IMR-90 (cell line): ENCODE measurements at regions not wholly inside any gene's neighbourhood (a gene's known extent, or its start where the extent isn't known, plus 50 kb on each side); places are given as distances from the start of the nearest gene placed in this dataset.

Experiments used
- ATAC-seq: fragments of 200-7000 bp; cut with Tn5 transposase; 2 replicates; pipeline ENCODE4 v1.9.1; 2020; ENCODE audit warnings: low read depth, mild to moderate bottlenecking, moderate library complexity
- BruUV-seq: library from RNA; stranded (reverse); fragments of 400-500 nt; replicated peaks from 2 replicates; lab custom pipeline; 2021; lab: Mats Ljungman, UMichigan
- CTCF ChIA-PET: fragments of 300-600 bp; formaldehyde crosslinking; extraction: SDS; loops from one replicate; lab custom pipeline; 2021; ENCODE audit warnings: antibody characterized with exemption; lab: Yijun Ruan, JAX
- POLR2A ChIA-PET: fragments of 300-600 bp; sonication (Branson Sonifier 250); formaldehyde crosslinking; loops from one replicate; lab custom pipeline; 2022; ENCODE audit warnings: antibody characterized with exemption; ENCODE audit not compliant: unreplicated experiment; lab: Charles Lee
- DNase-seq: peaks from one replicate; pipeline ENCODE4 v3.0.0; 2013
- H2AFZ ChIP-seq: replicated peaks from 2 replicates; pipeline ENCODE3; 2013; ENCODE audit warnings: low read length, mild to moderate bottlenecking; ENCODE audit not compliant: poor library complexity
- H2AK5ac ChIP-seq: 2 replicates; pipeline ENCODE4 v1.6.1; 2013; ENCODE audit warnings: low read depth, low read length, inconsistent platforms
- H2AK9ac ChIP-seq: replicated peaks from 2 replicates; pipeline ENCODE3; 2013; ENCODE audit warnings: mild to moderate bottlenecking, low read depth, low read length, moderate library complexity; ENCODE audit not compliant: poor library complexity
- H2BK120ac ChIP-seq: 2 replicates; pipeline ENCODE4 v1.6.1; 2013; ENCODE audit warnings: low read depth, low read length, inconsistent platforms
- H2BK15ac ChIP-seq: 3 replicates; pipeline ENCODE4 v1.6.1; 2013; ENCODE audit warnings: low read depth, low read length, inconsistent platforms
- H2BK20ac ChIP-seq: 2 replicates; pipeline ENCODE4 v1.6.1; 2013; ENCODE audit warnings: low read depth, mild to moderate bottlenecking, inconsistent platforms, low read length, moderate library complexity
- H2BK5ac ChIP-seq: 2 replicates; pipeline ENCODE4 v1.6.1; 2013; ENCODE audit warnings: mild to moderate bottlenecking, low read depth, low read length, inconsistent platforms; ENCODE audit not compliant: poor library complexity, severe bottlenecking
- H3K14ac ChIP-seq: replicated peaks from 2 replicates; pipeline ENCODE4 v1.6.1; 2013; ENCODE audit warnings: low read depth, low read length, inconsistent platforms
- H3K18ac ChIP-seq: 2 replicates; pipeline ENCODE4 v1.6.1; 2013; ENCODE audit warnings: low read depth, low read length, control low read depth
- H3K23ac ChIP-seq: 2 replicates; pipeline ENCODE4 v1.6.1; 2013; ENCODE audit warnings: low read depth, low read length, inconsistent platforms
- H3K27ac ChIP-seq: 2 replicates; pipeline ENCODE4 v1.5.1; 2013; ENCODE audit warnings: mild to moderate bottlenecking, control low read depth, low read length; ENCODE audit not compliant: insufficient read depth
- H3K27me3 ChIP-seq: 2 replicates; pipeline ENCODE4 v1.6.1; 2013; ENCODE audit warnings: low read length; ENCODE audit not compliant: control insufficient read depth, insufficient read depth
- H3K36me3 ChIP-seq: 2 replicates; pipeline ENCODE4 v1.6.1; 2013; ENCODE audit warnings: low read length, mixed read lengths; ENCODE audit not compliant: control insufficient read depth, insufficient read depth
- H3K4ac ChIP-seq: 2 replicates; pipeline ENCODE4 v1.6.1; 2013; ENCODE audit warnings: low read depth, low read length, inconsistent platforms
- H3K4me1 ChIP-seq: 2 replicates; pipeline ENCODE4 v1.6.1; 2013; ENCODE audit warnings: low read length, mixed read lengths; ENCODE audit not compliant: control insufficient read depth, insufficient read depth
- H3K4me2 ChIP-seq: 2 replicates; pipeline ENCODE4 v1.6.1; 2013; ENCODE audit warnings: low read depth, mild to moderate bottlenecking, control low read depth, low read length, moderate library complexity
- H3K4me3 ChIP-seq: 2 replicates; pipeline ENCODE4 v1.5.1; 2013; ENCODE audit warnings: low read depth, mild to moderate bottlenecking, control low read depth, low read length, moderate library complexity; ENCODE audit not compliant: insufficient read depth
- H3K56ac ChIP-seq: 2 replicates; pipeline ENCODE4 v1.6.1; 2013; ENCODE audit warnings: low read length, inconsistent platforms; ENCODE audit not compliant: insufficient read depth; ENCODE audit errors: extremely low read depth
- H3K79me1 ChIP-seq, 2 experiments: 2 replicates each; pipeline ENCODE4 v1.6.1; 2013; ENCODE audit warnings: low read length in 2 of 2, inconsistent platforms in 1 of 2, low read depth in 1 of 2
- H3K9ac ChIP-seq: 2 replicates; pipeline ENCODE4 v1.6.1; 2013; ENCODE audit warnings: low read depth, low read length, control low read depth
- H3K9me1 ChIP-seq: 2 replicates; pipeline ENCODE4 v1.6.1; 2013; ENCODE audit warnings: low read length, inconsistent platforms; ENCODE audit not compliant: insufficient read depth
- H3K9me3 ChIP-seq: 2 replicates; pipeline ENCODE4 v1.6.1; 2013; ENCODE audit warnings: low read length; ENCODE audit not compliant: control insufficient read depth, insufficient read depth
- H4K20me1 ChIP-seq: 2 replicates; pipeline ENCODE4 v1.6.1; 2013; ENCODE audit warnings: low read length, inconsistent platforms; ENCODE audit not compliant: insufficient read depth
- H4K5ac ChIP-seq: 2 replicates; pipeline ENCODE4 v1.6.1; 2013; ENCODE audit warnings: mild to moderate bottlenecking, low read depth, low read length, control low read depth
- H4K8ac ChIP-seq, 2 experiments: 2 replicates each; pipeline ENCODE4 v1.6.1; 2013; ENCODE audit warnings: low read depth in 2 of 2, low read length in 2 of 2, control low read depth in 1 of 2, inconsistent platforms in 1 of 2
- H4K91ac ChIP-seq: 2 replicates; pipeline ENCODE4 v1.6.1; 2013; ENCODE audit warnings: low read depth, low read length, inconsistent platforms; ENCODE audit not compliant: insufficient read depth
- BHLHE40 ChIP-seq: fragments of 150-350 bp; IDR thresholded peaks from 2 replicates; pipeline ENCODE4 v1.6.1; 2016; ENCODE audit warnings: mild to moderate bottlenecking, low read depth, low read length
- CEBPB ChIP-seq: IDR thresholded peaks from 2 replicates; pipeline ENCODE4 v1.6.1; 2012; ENCODE audit warnings: low read depth, low read length, improper control_type of control experiment
- CHD1 ChIP-seq: IDR thresholded peaks from 2 replicates; pipeline ENCODE4 v1.6.1; 2012; ENCODE audit warnings: low read depth, low read length, improper control_type of control experiment
- CTCF ChIP-seq: conservative IDR thresholded peaks from 2 replicates; pipeline ENCODE4 v1.5.1; 2012; ENCODE audit warnings: mild to moderate bottlenecking, low read depth, low read length, improper control_type of control experiment
- ELK1 ChIP-seq: fragments of 150-350 bp; IDR thresholded peaks from 2 replicates; pipeline ENCODE4 v1.6.1; 2016; ENCODE audit warnings: low read depth, mild to moderate bottlenecking, low read length, moderate library complexity, borderline replicate concordance
- FOS ChIP-seq: fragments of 150-350 bp; IDR thresholded peaks from 2 replicates; pipeline ENCODE4 v1.6.1; 2016; ENCODE audit warnings: low read depth, low read length
- MAFK ChIP-seq: IDR thresholded peaks from 2 replicates; pipeline ENCODE4 v1.6.1; 2012; ENCODE audit warnings: low read depth, low read length, improper control_type of control experiment
- MAZ ChIP-seq: IDR thresholded peaks from 2 replicates; pipeline ENCODE4 v1.6.1; 2012; ENCODE audit warnings: low read depth, mild to moderate bottlenecking, low read length, improper control_type of control experiment, moderate library complexity, borderline replicate concordance
- MXI1 ChIP-seq: IDR thresholded peaks from 2 replicates; pipeline ENCODE4 v1.6.1; 2012; ENCODE audit warnings: low read depth, mild to moderate bottlenecking, low read length, moderate library complexity, borderline replicate concordance
- NFE2L2 ChIP-seq: fragments of 150-350 bp; IDR thresholded peaks from 2 replicates; pipeline ENCODE4 v1.6.1; 2016; ENCODE audit warnings: low read depth, mild to moderate bottlenecking, low read length
- POLR2A ChIP-seq: IDR thresholded peaks from 2 replicates; pipeline ENCODE4 v1.6.1; 2012; ENCODE audit warnings: mild to moderate bottlenecking, low read depth, low read length
- RAD21 ChIP-seq: IDR thresholded peaks from 2 replicates; pipeline ENCODE4 v1.6.1; 2012; ENCODE audit warnings: low read length, improper control_type of control experiment
- RCOR1 ChIP-seq: IDR thresholded peaks from 2 replicates; pipeline ENCODE4 v1.6.1; 2012; ENCODE audit warnings: mild to moderate bottlenecking, low read length, improper control_type of control experiment; ENCODE audit not compliant: insufficient replicate concordance
- RFX5 ChIP-seq: IDR thresholded peaks from 2 replicates; pipeline ENCODE4 v1.8.0; 2012; ENCODE audit warnings: low read depth, mild to moderate bottlenecking, low read length, moderate library complexity
- SMC3 ChIP-seq: fragments of 150-350 bp; IDR thresholded peaks from 2 replicates; pipeline ENCODE4 v1.6.1; 2016; ENCODE audit warnings: low read depth, mild to moderate bottlenecking, antibody characterized with exemption, low read length, moderate library complexity
- USF2 ChIP-seq: fragments of 150-350 bp; IDR thresholded peaks from 2 replicates; pipeline ENCODE4 v1.6.1; 2017; ENCODE audit warnings: mild to moderate bottlenecking, antibody characterized with exemption, low read length, low read depth
- dilution Hi-C: fragments of 300-500 bp; cut with HindIII; formaldehyde crosslinking; loops from one replicate; pipeline ENCODE4 v1.14.3; 2018; ENCODE audit warnings: low sequenced_read_pairs; ENCODE audit not compliant: unreplicated experiment
- in situ Hi-C: fragments of 300-500 bp; cut with MboI; formaldehyde crosslinking; loops from 3 replicates; pipeline ENCODE4 v1.14.3; 2019; ENCODE audit warnings: low sequenced_read_pairs, inconsistent platforms, mixed read lengths
- intact Hi-C: fragments of 100-400 bp; cut with micrococcal nuclease; formaldehyde crosslinking; loops from 2 replicates; pipeline ENCODE4 v1.10.0; 2022

- Histone ChIP-seq H3K79me1 (no peaks in the 10 kb centered on the region), H3K36me3 (no peaks in the 10 kb centered on the region), H2AFZ (no peak overlapping the region), H2AK9ac (no peak overlapping the region), H3K4me3 (no peak overlapping the region), H4K5ac (no peak overlapping the region), H3K9me1 (no peaks in the 10 kb centered on the region), H3K23ac (no peak overlapping the region), H3K27me3 (no peaks in the 10 kb centered on the region), H3K4me2 (no peak overlapping the region), H3K18ac (no peak overlapping the region), H3K4ac (no peak overlapping the region), H2AK5ac (no peak overlapping the region), H4K91ac (no peak overlapping the region), H2BK5ac (no peak overlapping the region), H4K20me1 (no peaks in the 10 kb centered on the region), H3K4me1 (no peaks in the 10 kb centered on the region), H3K14ac (no peak overlapping the region), H2BK15ac (no peak overlapping the region), H2BK120ac (no peak overlapping the region), H3K9me3 (no peaks in the 10 kb centered on the region), H3K56ac (no peak overlapping the region), H4K8ac (no peak overlapping the region), H3K9ac (no peak overlapping the region), H2BK20ac (no peak overlapping the region), H3K27ac (no peak overlapping the region)
- ATAC-seq, result no peak
- in situ Hi-C loops (no loop called here), intact Hi-C loops (no loop called here), dilution Hi-C loops (no loop called here)
- TF ChIP-seq MXI1, result no peak
- no peak for TF ChIP-seq CEBPB
- no peak for TF ChIP-seq USF2
- TF ChIP-seq POLR2A, result no peak
- no peak for TF ChIP-seq FOS
- no peak for TF ChIP-seq BHLHE40
- TF ChIP-seq MAZ, result no peak
- no peak for TF ChIP-seq ELK1
- no peak for TF ChIP-seq MAFK
- TF ChIP-seq RCOR1, result no peak
- no peak for TF ChIP-seq RAD21
- no peak for TF ChIP-seq SMC3
- no peak for TF ChIP-seq CHD1
- TF ChIP-seq RFX5, result no peak
- no peak for TF ChIP-seq CTCF
- TF ChIP-seq NFE2L2, result no peak
- no TSS peak for BruUV-seq
- ChIA-PET CTCF (no interaction called here), POLR2A (no interaction called here)
- no peak for DNase-seq
Measured at GRCh38 chr5:28544501-28544900, 1506.1 kb upstream of the CDH9 start.
